ENCODE measurements at regions not wholly inside any gene's neighbourhood (a gene's known extent, or its start where the extent isn't known, plus 50 kb on each side); places are given as distances from the start of the nearest gene placed in this dataset.
"Not testable (repeated sequence)": the region's sequence is repeated elsewhere in the genome, so short reads cannot be mapped to it uniquely, and the experiment has no call there.

- Mint-ChIP-seq H3K27me3 (peaks cover 1% of the 10 kb centered on the region), H3K4me3 (no peak overlapping the region), H3K36me3 (no peaks in the 10 kb centered on the region), H3K4me1 (peaks cover 0 to 2% (median 0%) of the 10 kb centered on the region in 3 donors), H3K27ac (no peak overlapping the region), H3K9me3 (no peaks in the 10 kb centered on the region)
Measured at GRCh38 chr15:39403640-39404117, 177.2 kb upstream of the THBS1 start.

- Mint-ChIP-seq H3K4me3 (no peak overlapping the region), H3K9me3 (no peaks in the 10 kb centered on the region), H3K36me3 (no peaks in the 10 kb centered on the region), H3K27ac (no peak overlapping the region), H3K27me3 (peaks cover 1% of the 10 kb centered on the region), H3K4me1 (peaks cover 0 to 2% (median 0%) of the 10 kb centered on the region in 3 donors)
Measured at GRCh38 chr15:39404767-39405181, 176.1 kb upstream of the THBS1 start.

- H3K27ac Mint-ChIP-seq = no peak overlapping the region
- no peaks in the 10 kb centered on the region for H3K9me3 Mint-ChIP-seq
- H3K27me3 Mint-ChIP-seq = peaks cover under 1% of the 10 kb centered on the region
- no peaks in the 10 kb centered on the region for H3K36me3 Mint-ChIP-seq
- H3K4me3 Mint-ChIP-seq = no peak overlapping the region
- H3K4me1 Mint-ChIP-seq = peaks cover 0 to 2% (median 0%) of the 10 kb centered on the region in 3 donors
Measured at GRCh38 chr15:39406485-39406884, 174.4 kb upstream of the THBS1 start.

DNA sequence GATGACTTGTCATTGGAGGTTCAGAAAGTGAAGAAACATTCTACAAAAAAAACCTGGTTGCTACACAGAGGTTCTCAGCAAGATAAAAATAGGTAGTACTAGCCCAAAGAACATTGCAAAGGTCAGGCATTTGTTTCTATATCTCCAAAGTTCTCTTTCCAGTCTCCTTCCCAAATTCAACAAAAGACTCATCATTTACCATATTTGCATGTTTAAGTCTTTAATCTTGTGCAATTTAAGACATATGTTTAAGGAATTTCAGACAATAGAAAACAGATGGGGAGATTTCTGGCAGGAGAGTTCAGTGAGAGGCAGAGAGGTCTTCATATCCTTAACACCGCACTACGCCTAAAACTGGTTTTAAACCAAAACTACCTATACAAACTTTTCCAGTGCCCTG, 173.8 kb upstream of the THBS1 start:
- Mint-ChIP-seq H3K4me3 (no peak overlapping the region), H3K4me1 (peaks cover 0 to 2% (median 0%) of the 10 kb centered on the region in 3 donors), H3K27ac (no peak overlapping the region)

DNA sequence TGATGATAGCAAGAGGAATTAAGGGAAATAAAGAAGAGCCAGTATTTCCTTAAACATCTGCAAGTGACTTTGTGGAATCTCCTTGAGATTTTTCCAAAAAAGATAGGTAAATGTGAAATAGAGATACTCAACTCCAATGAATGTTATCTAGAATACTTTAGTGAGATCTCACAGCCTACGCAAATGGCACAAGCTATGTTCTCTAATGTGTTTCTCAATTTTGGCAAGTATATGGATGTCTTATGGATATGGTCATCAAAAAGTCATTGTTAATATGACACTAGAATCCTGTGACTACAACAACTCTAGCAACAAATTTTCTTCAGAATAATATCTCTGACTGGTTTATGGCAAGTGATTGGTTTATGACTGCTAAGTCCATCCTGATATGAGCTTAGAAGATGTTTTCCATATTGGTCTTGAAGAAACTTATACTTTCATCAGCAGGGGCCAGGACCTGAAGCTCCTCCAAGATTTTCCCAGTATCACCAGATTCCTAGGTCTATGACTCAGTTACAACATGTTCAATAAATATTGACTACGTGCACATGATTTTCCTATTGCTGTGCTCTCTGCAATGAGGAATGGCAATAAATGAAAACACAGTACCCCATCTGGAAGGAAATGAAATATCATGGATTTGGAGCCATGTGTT, 170.9 kb upstream of the THBS1 start:
- H3K36me3 Mint-ChIP-seq = no peaks in the 10 kb centered on the region
- no peaks in the 10 kb centered on the region for H3K9me3 Mint-ChIP-seq
- no peaks in the 10 kb centered on the region for H3K4me1 Mint-ChIP-seq
- H3K27ac Mint-ChIP-seq = no peak overlapping the region
- H3K27me3 Mint-ChIP-seq = no peaks in the 10 kb centered on the region
- no peak overlapping the region for H3K4me3 Mint-ChIP-seq

More for the DNA sequence above, 173.8 kb upstream of the THBS1 start:
- Mint-ChIP-seq H3K36me3 (no peaks in the 10 kb centered on the region), H3K9me3 (no peaks in the 10 kb centered on the region), H3K27me3 (no peaks in the 10 kb centered on the region)

DNA sequence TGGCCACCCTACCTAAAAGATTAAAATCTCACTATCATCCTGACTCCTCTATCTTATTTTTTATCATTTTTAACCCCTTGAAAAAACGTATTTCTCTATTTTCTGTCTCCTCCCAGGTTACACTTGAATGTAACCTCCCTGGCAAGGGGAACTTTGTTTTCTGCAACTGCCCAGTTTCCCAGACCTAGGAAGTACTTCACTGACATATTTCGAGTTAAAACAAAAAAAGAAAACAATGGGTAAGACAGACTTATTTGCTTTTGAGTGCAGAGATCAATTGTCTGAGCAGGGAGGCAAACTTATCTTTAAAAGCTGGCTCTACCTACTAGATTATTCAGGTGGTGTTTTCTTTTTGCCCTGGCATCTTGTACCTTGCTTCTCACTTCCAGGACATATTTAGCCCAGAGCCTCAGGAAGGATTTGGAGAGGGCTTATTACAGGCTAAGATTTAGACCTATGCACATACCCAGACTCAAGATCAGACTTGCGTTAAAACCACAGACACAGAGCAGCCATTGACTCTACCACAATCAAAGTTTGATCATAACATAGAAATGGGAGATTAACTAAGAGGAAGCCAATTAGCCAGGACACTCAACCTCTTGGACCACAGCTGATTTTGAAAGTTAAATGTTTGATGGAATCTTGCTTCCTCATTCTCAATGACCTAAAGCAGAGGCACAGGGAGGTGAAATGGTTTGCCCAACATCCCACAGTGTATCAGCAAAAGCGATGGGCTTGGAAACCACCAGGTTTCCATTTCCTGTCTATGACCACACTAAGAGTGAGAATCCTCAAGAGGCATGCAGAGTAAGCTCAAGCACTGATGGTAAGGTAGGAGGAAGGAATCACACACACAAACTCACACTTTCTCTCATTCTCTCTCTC, 169.5 kb upstream of the THBS1 start:
- no peak overlapping the region for H3K27ac Mint-ChIP-seq
- H3K9me3 Mint-ChIP-seq = no peaks in the 10 kb centered on the region
- no peaks in the 10 kb centered on the region for H3K27me3 Mint-ChIP-seq
- no peaks in the 10 kb centered on the region for H3K36me3 Mint-ChIP-seq
- no peaks in the 10 kb centered on the region for H3K4me1 Mint-ChIP-seq
- H3K4me3 Mint-ChIP-seq = no peak overlapping the region

DNA sequence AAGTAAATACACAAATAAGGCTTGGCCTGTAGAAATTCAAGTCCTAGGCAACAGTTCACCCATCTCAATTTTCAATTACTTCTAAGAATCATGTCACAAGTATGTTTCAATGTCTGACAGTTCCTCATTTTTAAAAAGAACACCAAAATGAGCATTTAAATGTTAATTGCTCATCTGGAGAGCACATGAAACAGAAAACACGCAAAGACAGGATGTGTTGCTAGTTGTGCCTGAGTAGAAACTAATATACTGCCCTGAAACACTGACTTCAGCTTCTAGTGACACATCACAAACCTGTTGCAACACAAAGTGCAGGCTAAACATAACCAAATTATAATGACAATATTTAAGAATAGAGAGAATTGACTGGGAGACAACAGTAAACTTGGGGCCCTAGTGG, 167.3 kb upstream of the THBS1 start:
- no peaks in the 10 kb centered on the region for H3K36me3 Mint-ChIP-seq
- no peak overlapping the region for H3K4me3 Mint-ChIP-seq
- H3K27me3 Mint-ChIP-seq = no peaks in the 10 kb centered on the region
- H3K27ac Mint-ChIP-seq = no peak overlapping the region
- H3K4me1 Mint-ChIP-seq = no peaks in the 10 kb centered on the region
- H3K9me3 Mint-ChIP-seq = peaks cover 2 to 4% (median 2%) of the 10 kb centered on the region in 3 donors

DNA sequence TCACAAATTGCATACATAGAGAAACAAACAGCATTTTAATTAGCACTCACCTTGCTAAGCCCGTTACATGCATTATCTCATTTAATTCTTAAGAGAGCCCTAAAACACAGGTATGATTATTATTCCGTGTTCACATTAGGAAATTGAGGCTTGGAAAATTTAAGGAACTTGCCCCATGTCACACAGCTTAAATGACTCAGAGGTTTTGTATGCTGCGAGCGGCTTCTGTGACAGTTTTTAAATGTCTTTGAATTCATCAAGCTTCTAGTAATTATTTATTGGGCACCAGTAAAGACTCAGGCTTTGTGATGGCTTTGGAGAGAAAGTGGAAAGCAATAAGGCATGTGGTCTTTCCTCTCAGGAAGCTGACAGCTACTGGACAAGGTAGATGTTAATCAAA, 166.7 kb upstream of the THBS1 start:
- Mint-ChIP-seq H3K27me3 (no peaks in the 10 kb centered on the region), H3K4me3 (no peak overlapping the region), H3K36me3 (peaks cover 2% of the 10 kb centered on the region), H3K9me3 (peaks cover 2 to 4% (median 2%) of the 10 kb centered on the region in 3 donors), H3K27ac (no peak overlapping the region), H3K4me1 (no peaks in the 10 kb centered on the region)

- no peaks in the 10 kb centered on the region for H3K4me1 Mint-ChIP-seq
- H3K4me3 Mint-ChIP-seq = no peak overlapping the region
- peaks cover 3% of the 10 kb centered on the region for H3K27me3 Mint-ChIP-seq
- H3K27ac Mint-ChIP-seq = no peak overlapping the region
- H3K9me3 Mint-ChIP-seq = peaks cover 2 to 4% (median 2%) of the 10 kb centered on the region in 3 donors
- peaks cover 2% of the 10 kb centered on the region for H3K36me3 Mint-ChIP-seq
Measured at GRCh38 chr15:39415634-39416033, 165.2 kb upstream of the THBS1 start.

GRCh38 chr15:39416258-39416657, 164.6 kb upstream of the THBS1 start:
- H3K4me3 Mint-ChIP-seq = no peak overlapping the region
- peaks cover 3% of the 10 kb centered on the region for H3K27me3 Mint-ChIP-seq
- no peak overlapping the region for H3K27ac Mint-ChIP-seq
- H3K4me1 Mint-ChIP-seq = no peaks in the 10 kb centered on the region
- peaks cover 2 to 4% (median 2%) of the 10 kb centered on the region in 3 donors for H3K9me3 Mint-ChIP-seq
- H3K36me3 Mint-ChIP-seq = peaks cover 2% of the 10 kb centered on the region

- H3K36me3 Mint-ChIP-seq = peaks cover 2% of the 10 kb centered on the region
- no peak overlapping the region for H3K4me3 Mint-ChIP-seq
- no peak overlapping the region for H3K27ac Mint-ChIP-seq
- H3K27me3 Mint-ChIP-seq = peaks cover 3% of the 10 kb centered on the region
- H3K4me1 Mint-ChIP-seq = no peaks in the 10 kb centered on the region
- H3K9me3 Mint-ChIP-seq = peaks cover 2 to 4% (median 2%) of the 10 kb centered on the region in 3 donors
Measured at GRCh38 chr15:39417366-39418134, 163.3 kb upstream of the THBS1 start.

DNA sequence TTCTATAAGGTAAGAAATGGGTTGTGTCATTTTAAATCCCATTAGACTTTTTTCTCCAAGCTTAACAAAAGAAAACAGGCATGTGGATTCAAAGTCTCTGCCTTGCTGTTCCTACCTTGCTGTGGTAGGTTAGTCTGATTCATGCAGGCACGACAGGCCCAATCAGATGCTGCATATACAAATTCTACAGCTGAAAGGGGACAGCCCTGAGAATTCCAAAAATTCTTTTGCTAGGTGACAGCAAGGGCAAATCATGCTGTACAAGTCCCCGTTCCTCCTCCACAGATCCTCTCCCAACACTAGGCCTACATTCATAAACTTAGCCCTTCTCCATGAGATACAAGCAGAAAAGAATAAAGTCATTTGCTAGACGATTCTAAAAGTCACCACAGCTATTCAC, 161.2 kb upstream of the THBS1 start:
- H3K9me3 Mint-ChIP-seq = peaks cover 2 to 4% (median 2%) of the 10 kb centered on the region in 3 donors
- H3K27me3 Mint-ChIP-seq = peaks cover 3% of the 10 kb centered on the region
- no peaks in the 10 kb centered on the region for H3K4me1 Mint-ChIP-seq
- H3K27ac Mint-ChIP-seq = no peak overlapping the region
- H3K4me3 Mint-ChIP-seq = no peak overlapping the region
- H3K36me3 Mint-ChIP-seq = peaks cover 2% of the 10 kb centered on the region

GRCh38 chr15:39420123-39420852, 160.6 kb upstream of the THBS1 start:
- not testable (repeated sequence) for H3K4me1 Mint-ChIP-seq, H3K27ac Mint-ChIP-seq, H3K9me3 Mint-ChIP-seq, H3K36me3 Mint-ChIP-seq, H3K4me3 Mint-ChIP-seq, H3K27me3 Mint-ChIP-seq

- H3K4me3 Mint-ChIP-seq, H3K4me1 Mint-ChIP-seq, H3K9me3 Mint-ChIP-seq, H3K36me3 Mint-ChIP-seq, H3K27ac Mint-ChIP-seq, H3K27me3 Mint-ChIP-seq: not testable (repeated sequence)
Measured at GRCh38 chr15:39420853-39421192, 160.1 kb upstream of the THBS1 start.
